NCI-H1417 treated with DMSO at 0.1 percent for 48 hours (cell line): ENCODE measurements at regions not wholly inside any gene's neighbourhood (a gene's known extent, or its start where the extent isn't known, plus 50 kb on each side); places are given as distances from the start of the nearest gene placed in this dataset.

ENCODE experiments used
- DNase-seq: peaks from one replicate; lab custom pipeline; 2025; lab: John Stamatoyannopoulos, UW

- DNase-seq = no peak
These were observed 403.2 kb downstream of the KIF4B start for GRCh38 chr5:155416765-155417164.

- DNase-seq = no peak
These were observed 405.5 kb downstream of the KIF4B start for GRCh38 chr5:155418960-155419579.

GRCh38 chr5:155430192-155430591, 416.6 kb downstream of the KIF4B start:
- no peak for DNase-seq

DNA sequence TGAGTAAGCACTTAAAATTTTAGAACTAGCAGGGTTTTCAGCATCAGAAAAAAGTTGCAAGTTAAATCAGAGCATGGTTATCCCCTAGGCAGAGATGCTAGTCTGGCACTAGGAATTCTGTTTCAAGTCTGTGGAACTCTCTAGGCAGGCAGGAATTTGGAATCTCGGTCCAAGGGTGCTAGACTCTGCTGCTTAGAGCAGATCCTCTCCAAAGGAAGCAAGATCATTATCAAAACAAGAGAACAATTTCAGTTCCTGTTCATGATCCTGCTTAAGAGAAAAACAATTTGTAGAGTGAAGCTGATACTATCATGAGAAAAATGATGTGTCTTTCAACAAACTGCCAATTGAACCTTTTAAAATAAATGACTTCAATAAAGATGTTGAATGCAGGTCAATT, 420.7 kb downstream of the KIF4B start:
- no peak for DNase-seq

DNA sequence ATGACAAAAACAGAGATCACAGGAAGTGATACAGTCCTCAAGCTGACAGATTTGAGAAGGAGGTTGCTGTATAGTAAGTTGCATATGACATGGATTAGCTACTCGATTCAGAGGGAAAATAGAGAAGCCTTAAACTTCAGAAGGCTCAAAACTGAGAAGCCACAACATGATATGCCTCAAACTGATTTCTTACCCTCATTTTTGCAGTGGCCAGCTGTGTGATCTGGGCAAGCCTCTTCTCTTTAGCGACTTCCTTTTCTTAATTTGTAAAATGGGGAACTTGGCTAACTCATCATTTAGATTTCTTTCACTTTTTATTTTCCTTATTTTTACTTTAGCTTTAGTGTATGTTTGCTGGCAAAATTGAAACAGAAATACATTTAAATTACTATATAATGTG, 421.1 kb downstream of the KIF4B start:
- DNase-seq = no peak

DNA sequence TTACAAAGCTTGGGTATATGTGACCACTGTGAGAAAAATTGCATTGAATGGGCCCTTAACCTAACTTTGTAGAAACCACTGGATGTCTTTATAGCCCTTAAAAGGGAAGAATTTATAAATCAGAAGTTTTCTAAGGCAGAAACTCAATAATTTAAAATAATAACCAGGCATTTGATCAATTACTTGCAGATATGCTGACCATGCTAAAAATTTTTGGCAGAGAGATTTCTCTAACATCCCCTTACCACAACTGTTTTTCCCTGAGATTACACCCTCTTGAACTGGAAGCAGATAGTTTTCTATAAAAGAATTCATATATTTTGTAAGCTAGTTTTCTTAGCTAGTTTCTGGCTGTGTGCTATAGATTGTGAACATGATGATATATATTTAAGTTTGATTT, 428.3 kb downstream of the KIF4B start:
- DNase-seq = no peak

DNA sequence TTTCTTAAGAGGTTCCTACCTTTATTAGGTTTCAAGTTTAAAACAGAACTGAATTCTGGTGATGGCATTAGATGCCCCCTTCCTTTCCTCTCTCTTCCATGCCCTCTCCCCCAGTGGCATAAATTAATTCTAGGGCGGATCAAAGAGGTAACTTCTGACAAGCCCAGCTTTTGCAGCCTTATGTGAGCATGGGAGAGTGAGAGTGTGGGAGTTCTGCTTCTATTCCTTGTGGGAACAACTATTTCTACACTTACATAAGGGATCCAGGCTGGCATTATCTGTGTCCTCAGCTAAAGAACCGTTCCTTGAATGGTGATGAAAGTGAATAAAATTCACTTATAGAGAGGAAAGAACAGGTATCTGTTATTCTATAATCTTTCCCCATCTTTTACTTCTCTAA, 437.6 kb downstream of the KIF4B start:
- DNase-seq = no peak

GRCh38 chr5:155455791-155456514, 442.4 kb downstream of the KIF4B start:
- no peak for DNase-seq

DNA sequence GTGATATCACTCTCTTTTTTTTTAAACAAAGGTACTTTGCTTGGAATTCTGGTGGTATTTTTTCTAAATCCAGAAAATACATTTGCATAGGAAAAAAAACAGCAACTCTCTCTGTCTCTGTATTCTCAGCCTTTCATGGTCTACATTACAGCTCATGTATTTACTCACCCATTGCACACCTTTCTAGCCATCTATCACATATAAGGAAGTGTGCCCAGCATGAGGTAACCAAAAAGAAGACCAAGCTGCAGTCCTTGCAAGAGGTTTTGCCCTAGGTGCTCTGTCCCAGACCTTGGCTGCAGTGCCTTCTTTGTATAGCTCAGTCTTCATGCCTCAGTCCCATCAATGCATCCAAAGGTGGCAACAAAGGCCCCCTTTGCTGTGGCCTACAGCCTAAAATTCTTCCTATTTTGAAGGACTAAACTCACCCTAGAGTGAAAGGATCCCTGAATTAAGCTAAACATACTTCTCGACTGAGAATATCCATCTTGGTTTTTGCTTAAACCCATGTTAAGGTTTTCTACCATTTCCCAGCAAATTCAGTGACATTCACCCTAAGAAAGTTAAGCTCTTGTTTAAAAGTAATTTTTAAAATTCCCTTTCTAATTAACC, 446.4 kb downstream of the KIF4B start:
- no peak for DNase-seq

DNA sequence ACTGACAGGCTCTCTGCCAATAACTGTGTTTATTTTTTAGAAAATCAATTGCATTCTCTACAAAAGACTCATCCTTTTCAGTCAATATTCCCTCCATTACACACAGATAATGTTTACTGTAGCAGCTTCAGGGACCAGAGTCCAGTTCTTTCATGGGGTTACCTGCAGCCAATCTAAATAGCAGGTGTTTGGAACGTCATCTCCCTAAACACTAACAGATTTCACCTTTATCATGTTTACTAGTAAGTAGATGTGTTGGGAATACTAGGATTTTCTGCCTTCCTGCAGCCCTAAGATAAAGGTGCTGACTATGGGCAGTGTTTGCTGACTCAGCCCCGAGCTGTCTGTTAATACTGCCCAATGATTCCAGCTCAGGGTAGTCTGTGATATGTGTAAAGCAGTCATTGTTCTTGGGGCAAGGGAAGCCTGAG, 447.0 kb downstream of the KIF4B start:
- DNase-seq = no peak

DNA sequence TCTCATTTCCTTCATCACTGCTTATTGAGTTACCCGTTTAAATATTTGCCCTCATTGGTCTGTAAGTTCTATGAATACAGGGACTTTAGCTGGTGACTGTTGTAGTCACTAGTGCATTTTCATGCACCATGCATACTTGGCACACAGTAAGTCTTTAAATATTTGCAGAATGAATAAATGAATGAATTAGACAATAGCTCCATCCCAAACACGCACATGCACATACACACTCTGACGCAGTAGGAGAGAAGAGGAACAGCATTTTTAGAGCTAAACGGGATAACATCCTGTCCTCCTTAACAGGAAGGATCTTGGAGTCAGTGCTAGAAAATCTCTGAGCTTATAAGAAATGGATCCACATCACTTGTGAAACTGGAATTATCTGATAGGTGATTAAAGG, 447.7 kb downstream of the KIF4B start:
- no peak for DNase-seq

GRCh38 chr5:155466851-155467250, 453.3 kb downstream of the KIF4B start:
- DNase-seq = no peak

DNA sequence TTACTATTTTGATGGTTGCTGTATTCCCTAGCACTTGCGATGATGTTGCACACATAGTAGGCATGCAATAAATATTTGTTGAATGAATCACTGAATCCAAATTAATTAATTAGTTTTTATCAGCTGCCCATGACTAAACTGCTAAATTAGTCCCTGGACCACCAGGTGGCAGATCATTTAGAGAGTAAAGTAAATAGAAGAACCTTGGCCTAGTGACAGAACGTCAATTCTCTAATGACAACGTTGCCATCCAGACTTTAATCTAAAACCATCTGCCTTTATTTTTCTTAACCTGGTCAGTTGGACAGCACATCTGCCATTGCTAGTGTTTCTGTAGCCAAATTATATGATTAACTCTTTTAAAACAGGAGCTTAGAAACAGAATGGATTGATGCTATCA, 457.5 kb downstream of the KIF4B start:
- peak; percentile 10 for DNase-seq

DNA sequence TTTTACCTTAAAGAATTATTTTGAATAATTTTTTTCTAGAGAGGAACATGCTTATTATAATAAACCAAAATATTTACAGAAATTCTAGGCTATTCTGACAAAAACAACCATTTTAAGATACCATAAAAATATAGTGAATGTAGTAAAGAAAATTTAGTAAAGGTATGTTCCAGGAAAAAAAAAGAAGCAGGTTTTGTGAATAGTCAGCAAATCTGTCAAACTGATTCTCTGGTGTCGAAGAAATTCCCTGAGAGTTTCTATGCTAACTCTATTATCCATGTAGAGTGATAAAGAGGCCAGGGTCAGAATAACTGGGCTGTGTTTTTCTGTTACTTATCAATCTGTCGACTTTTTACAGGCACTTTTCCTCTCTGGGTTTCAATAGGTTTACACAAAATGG, 459.2 kb downstream of the KIF4B start:
- no peak for DNase-seq

DNA sequence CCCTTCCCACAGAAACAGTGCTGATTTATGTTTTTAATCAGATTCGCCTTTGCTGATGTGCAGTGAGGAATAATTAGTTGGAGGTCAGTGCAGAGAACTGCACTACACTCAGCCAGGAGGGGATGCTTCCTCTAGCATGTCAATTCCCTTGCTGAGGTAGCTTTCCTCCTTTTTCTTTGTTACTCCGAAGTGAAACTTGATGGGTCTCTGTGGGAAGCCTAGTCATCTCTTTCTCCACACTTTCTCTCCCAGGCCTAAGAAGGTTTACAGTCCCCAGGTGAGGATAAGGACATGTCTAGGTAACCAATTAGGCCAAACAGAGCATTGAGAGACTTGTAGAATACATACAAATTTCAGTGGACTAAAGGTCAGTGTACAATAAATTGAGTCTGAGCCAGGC, 461.8 kb downstream of the KIF4B start:
- DNase-seq = no peak

DNA sequence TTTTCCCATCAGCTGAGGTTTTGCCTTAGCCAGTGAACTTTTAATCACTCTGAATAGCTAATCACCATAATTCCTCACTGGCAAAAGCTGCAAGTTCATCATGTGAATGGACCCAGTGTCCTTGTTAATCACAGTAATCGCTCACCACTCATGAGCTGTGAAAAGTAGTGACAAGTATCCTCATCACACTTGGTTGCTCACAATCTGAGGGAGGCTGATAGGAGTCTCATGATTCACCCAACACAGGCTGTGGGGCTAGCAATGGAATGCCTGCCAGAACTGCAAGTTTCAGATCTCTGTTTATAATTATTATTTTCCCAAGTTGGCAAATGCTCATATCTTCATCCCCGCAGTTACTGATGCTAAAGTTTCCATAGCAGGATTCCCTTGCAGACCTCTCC, 467.2 kb downstream of the KIF4B start:
- DNase-seq = no peak

DNA sequence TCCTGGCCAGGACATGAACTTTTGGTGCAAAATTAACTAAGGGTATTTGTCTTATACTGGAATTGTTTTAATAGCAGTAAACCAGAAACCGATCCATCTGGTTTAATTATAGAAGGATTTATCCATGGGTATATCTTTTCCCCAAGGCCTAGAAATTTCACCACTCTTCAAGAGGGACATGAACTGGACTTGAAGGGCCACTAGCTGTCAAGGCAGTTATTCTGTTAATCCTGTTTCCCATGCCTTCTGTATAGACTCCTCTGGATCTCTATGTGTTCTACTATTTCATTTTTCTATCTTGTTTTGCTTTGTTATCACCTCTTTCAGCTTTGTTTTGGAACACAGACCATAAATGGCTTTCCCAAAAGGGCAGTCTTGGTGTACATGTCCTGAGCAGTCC, 467.6 kb downstream of the KIF4B start:
- DNase-seq = no peak

DNA sequence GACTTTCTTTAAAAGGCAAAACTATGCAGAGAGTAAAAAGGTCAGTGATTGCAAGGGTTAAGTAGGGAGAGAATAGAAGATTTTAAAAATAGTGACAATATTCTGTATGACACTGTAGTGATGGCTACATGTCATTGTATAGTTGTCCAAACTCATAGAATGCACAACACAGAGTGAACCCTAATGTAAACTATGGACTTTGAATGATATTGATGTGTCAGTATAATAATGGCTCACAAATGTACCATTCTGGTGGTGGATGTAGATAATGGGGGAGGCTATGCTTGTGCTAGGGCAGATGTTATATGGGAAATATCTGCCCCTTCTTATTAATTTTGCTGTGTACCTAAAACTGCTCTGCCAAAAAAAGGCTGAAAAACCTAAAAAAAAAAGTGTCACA, 468.9 kb downstream of the KIF4B start:
- no peak for DNase-seq

DNA sequence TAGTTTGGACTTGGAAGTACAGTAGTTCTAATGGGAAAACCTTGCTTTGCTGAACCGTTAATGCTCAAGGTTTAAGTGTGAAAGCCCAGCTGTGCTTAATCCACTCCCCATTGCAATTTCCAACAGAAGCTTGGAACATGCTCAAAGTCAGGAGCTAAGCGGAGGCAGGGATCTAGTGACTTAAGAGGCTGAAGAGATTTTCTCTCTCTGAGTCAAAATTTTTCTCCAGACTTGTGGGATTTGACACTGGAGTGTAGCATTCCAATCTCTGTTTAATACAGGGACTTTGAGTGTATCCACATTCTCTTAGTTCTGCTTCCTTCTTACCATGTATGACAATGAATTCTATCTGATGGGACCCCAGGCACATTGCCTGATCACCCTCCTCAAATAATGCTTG, 471.8 kb downstream of the KIF4B start:
- no peak for DNase-seq

GRCh38 chr5:155489949-155490348, 476.4 kb downstream of the KIF4B start:
- DNase-seq = no peak

- no peak for DNase-seq
These were observed 478.6 kb downstream of the KIF4B start for GRCh38 chr5:155492191-155492590.

DNA sequence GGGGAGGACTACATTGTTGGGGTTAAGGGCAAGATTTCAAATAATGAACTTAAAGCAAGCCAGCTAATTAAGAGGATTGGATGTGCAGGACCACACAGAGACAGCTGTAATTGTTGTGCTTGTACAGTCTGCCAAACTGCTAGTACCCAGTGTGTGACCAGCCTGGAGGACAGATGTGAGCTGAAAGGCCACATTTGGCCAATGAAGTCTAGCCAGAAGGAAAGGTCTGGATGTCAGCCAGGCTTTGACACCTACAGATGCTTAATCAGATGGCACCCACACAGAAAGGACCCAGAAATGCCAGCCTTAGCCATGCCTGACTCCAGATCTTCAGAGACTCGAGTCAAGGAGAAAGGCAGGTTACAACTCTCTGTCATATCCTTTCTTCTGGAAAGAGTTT, 491.1 kb downstream of the KIF4B start:
- no peak for DNase-seq

- DNase-seq = no peak
These were observed 493.8 kb downstream of the KIF4B start for GRCh38 chr5:155507363-155507762.

DNA sequence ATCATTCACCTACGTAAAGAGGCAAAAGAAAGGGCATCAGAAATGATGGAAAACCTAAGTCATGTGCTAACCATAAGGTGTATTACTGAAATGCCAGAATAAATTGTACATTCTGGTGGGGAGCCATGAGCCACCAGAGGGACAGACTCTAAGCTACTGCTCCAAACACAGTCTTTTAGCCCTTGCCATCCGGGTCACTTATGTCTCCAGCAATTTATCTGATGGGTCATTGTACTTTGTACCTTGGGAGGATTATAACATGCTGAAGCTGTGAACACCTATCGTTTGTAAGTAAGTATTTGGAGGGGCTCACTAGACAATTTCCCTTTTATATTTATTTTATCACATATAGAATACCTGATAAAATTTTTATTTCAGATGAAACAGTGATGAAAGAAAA, 495.1 kb downstream of the KIF4B start:
- no peak for DNase-seq
